CD14-positive monocyte (primary cell): ENCODE measurements at regions not wholly inside any gene's neighbourhood (a gene's known extent, or its start where the extent isn't known, plus 50 kb on each side); places are given as distances from the start of the nearest gene placed in this dataset.

Experiments
- DNase-seq, 3 donors: peaks; one replicate each; pipeline ENCODE4 v3.0.0-alpha.2; 2011 to 2022
- H2AFZ ChIP-seq: 2 replicates; pipeline ENCODE4 v1.6.0; 2012; ENCODE audit warnings: mild to moderate bottlenecking, low read depth, low read length, inconsistent platforms; ENCODE audit not compliant: insufficient read depth, poor library complexity, severe bottlenecking
- H3K27ac ChIP-seq, 2 donors: 1 replicate in 1 of 2; 2 replicates in 1 of 2; pipeline ENCODE4 v1.5.1; 2012 to 2013; ENCODE audit warnings: low read length in 2 of 2, control low read depth in 1 of 2, inconsistent platforms in 1 of 2, low read depth in 1 of 2, mild to moderate bottlenecking in 1 of 2
- H3K27me3 ChIP-seq, 2 donors: one replicate each; pipeline versions ENCODE4 v1.6.0 to v1.6.1; 2011 to 2013; ENCODE audit warnings: low read length in 2 of 2; ENCODE audit not compliant: control insufficient read depth in 2 of 2, insufficient read depth in 2 of 2
- H3K36me3 ChIP-seq, 2 donors: replicated peaks in 1 of 2; 1 replicate in 1 of 2; 2 replicates in 1 of 2; pipeline versions ENCODE4 v1.5.1 to v1.6.1; 2012 to 2013; ENCODE audit warnings: low read length in 2 of 2, control low read depth in 1 of 2, inconsistent platforms in 1 of 2, mild to moderate bottlenecking in 1 of 2; ENCODE audit not compliant: insufficient read depth in 2 of 2, control insufficient read depth in 1 of 2
- H3K4me1 ChIP-seq, 2 donors: 1 replicate in 1 of 2; 2 replicates in 1 of 2; pipeline versions ENCODE4 v1.5.1 to v1.6.1; 2012 to 2013; ENCODE audit warnings: low read length in 2 of 2, control low read depth in 1 of 2, inconsistent platforms in 1 of 2, mild to moderate bottlenecking in 1 of 2, moderate library complexity in 1 of 2; ENCODE audit not compliant: insufficient read depth in 2 of 2, control insufficient read depth in 1 of 2
- H3K4me2 ChIP-seq: replicated peaks from 2 replicates; pipeline ENCODE3; 2012; ENCODE audit warnings: low read length, moderate library complexity, mild to moderate bottlenecking; ENCODE audit not compliant: poor library complexity, severe bottlenecking; ENCODE audit errors: extremely low read depth
- H3K4me3 ChIP-seq, 3 experiments: fragments of 200-600 bp in 1 of 3; sonication (generic) in 1 of 3; replicated peaks in 1 of 3; 1 replicate in 2 of 3; 2 replicates in 1 of 3; pipeline ENCODE4 v1.5.1; 2011 to 2013; ENCODE audit warnings: low read length in 3 of 3, mild to moderate bottlenecking in 3 of 3, control low read depth in 2 of 3, low read depth in 2 of 3, inconsistent platforms in 1 of 3, moderate library complexity in 1 of 3
- H3K79me2 ChIP-seq: 2 replicates; pipeline ENCODE4 v1.6.0; 2012; ENCODE audit warnings: mild to moderate bottlenecking, control low read depth, inconsistent platforms, low read length, moderate library complexity; ENCODE audit not compliant: insufficient read depth
- H3K9ac ChIP-seq: 2 replicates; pipeline ENCODE4 v1.6.0; 2017; ENCODE audit warnings: low read length, mild to moderate bottlenecking; ENCODE audit not compliant: insufficient read depth, poor library complexity, severe bottlenecking
- H3K9me3 ChIP-seq, 2 donors: replicated peaks in 1 of 2; 1 replicate in 1 of 2; 2 replicates in 1 of 2; pipeline versions ENCODE4 v1.5.1 to v1.6.1; 2012 to 2013; ENCODE audit warnings: low read length in 2 of 2, control low read depth in 1 of 2; ENCODE audit not compliant: control insufficient read depth in 1 of 2, insufficient read depth in 1 of 2
- H4K20me1 ChIP-seq: 2 replicates; pipeline ENCODE4 v1.6.0; 2012; ENCODE audit warnings: mild to moderate bottlenecking, low read length, control low read depth, moderate library complexity; ENCODE audit not compliant: insufficient read depth
- H3K27ac Mint-ChIP-seq, 7 donors: one replicate each; pipeline ENCODE4 v1.8.0; 2020; ENCODE audit warnings: mild to moderate bottlenecking in 7 of 7, mixed read lengths in 7 of 7, moderate library complexity in 6 of 7, inconsistent platforms in 2 of 7
- H3K27me3 Mint-ChIP-seq, 3 donors: one replicate each; pipeline ENCODE4 v1.8.0; 2021 to 2022; ENCODE audit warnings: low read depth in 3 of 3, mild to moderate bottlenecking in 3 of 3, mixed read lengths in 3 of 3, moderate library complexity in 3 of 3, inconsistent platforms in 1 of 3
- H3K36me3 Mint-ChIP-seq, 2 donors: one replicate each; pipeline ENCODE4 v1.8.0; 2020; ENCODE audit warnings: mixed read lengths in 2 of 2, inconsistent platforms in 1 of 2, mild to moderate bottlenecking in 1 of 2
- H3K4me1 Mint-ChIP-seq: one replicate; pipeline ENCODE4 v1.8.0; 2020; ENCODE audit warnings: mild to moderate bottlenecking, mixed read lengths
- H3K4me3 Mint-ChIP-seq, 2 donors: one replicate each; pipeline ENCODE4 v1.8.0; 2020; ENCODE audit warnings: mild to moderate bottlenecking in 2 of 2, mixed read lengths in 2 of 2, moderate library complexity in 1 of 2
- H3K9me3 Mint-ChIP-seq, 7 donors: one replicate each; pipeline ENCODE4 v1.8.0; 2020 to 2022; ENCODE audit warnings: mixed read lengths in 7 of 7, mild to moderate bottlenecking in 6 of 7, moderate library complexity in 6 of 7, inconsistent platforms in 2 of 7
- CTCF ChIP-seq: fragments of 200-600 bp; IDR thresholded peaks from one replicate; pipeline ENCODE4 v1.8.0; 2022; ENCODE audit warnings: antibody characterized with exemption, mild to moderate bottlenecking
- WGBS: methylation state at CpG from one replicate; pipeline ENCODE4 v1.1.5; 2013; ENCODE audit warnings: missing lambda C conversion rate; ENCODE audit not compliant: insufficient coverage; 5-methylcytosine and 5-hydroxymethylcytosine counted together
- intact Hi-C, 2 donors: fragments of 100-400 bp; cut with micrococcal nuclease; formaldehyde crosslinking; loops; one replicate each; pipeline versions ENCODE4 v1.15.0 to v1.15.1; 2023

- intact Hi-C loops, result no loop called here
- H3K9me3 ChIP-seq, result peaks cover 0 to 8% of the 10 kb centered on the region in 2 donors
- H3K27me3 ChIP-seq, result no peaks in the 10 kb centered on the region
- no peaks in the 10 kb centered on the region for H4K20me1 ChIP-seq
- H3K9ac ChIP-seq, result no peak overlapping the region
- no peak overlapping the region for H3K4me2 ChIP-seq
- no peak overlapping the region for H3K4me3 Mint-ChIP-seq
- H3K4me1 Mint-ChIP-seq, result no peaks in the 10 kb centered on the region
- DNase-seq, result no peak
- WGBS, result no CpG with 5 or more reads among the region's 1 CpG
- no peak overlapping the region for H2AFZ ChIP-seq
- H3K4me3 ChIP-seq, result no peak overlapping the region
- H3K36me3 Mint-ChIP-seq, result no peaks in the 10 kb centered on the region
- H3K27ac Mint-ChIP-seq, result no peak overlapping the region
- no peaks in the 10 kb centered on the region for H3K79me2 ChIP-seq
- H3K27me3 Mint-ChIP-seq, result no peaks in the 10 kb centered on the region
- no peaks in the 10 kb centered on the region for H3K36me3 ChIP-seq
- peaks cover 2 to 9% (median 5%) of the 10 kb centered on the region in 7 donors for H3K9me3 Mint-ChIP-seq
- no peak overlapping the region for H3K27ac ChIP-seq
- TF ChIP-seq CTCF, result no peak
- H3K4me1 ChIP-seq, result no peaks in the 10 kb centered on the region
Measured at GRCh38 chr14:25788252-25788651, 738.3 kb upstream of the STXBP6 start.

- no peak overlapping the region for H2AFZ ChIP-seq
Measured at GRCh38 chr14:25765909-25766308, 716.0 kb upstream of the STXBP6 start.

More at GRCh38 chr14:25765909-25766308, 716.0 kb upstream of the STXBP6 start:
- H3K27ac ChIP-seq, result no peak overlapping the region
- no peaks in the 10 kb centered on the region for H3K27me3 Mint-ChIP-seq
- H3K27me3 ChIP-seq, result no peaks in the 10 kb centered on the region
- intact Hi-C loops, result no loop called here
- no peaks in the 10 kb centered on the region for H3K4me1 Mint-ChIP-seq
- no peak overlapping the region for H3K4me2 ChIP-seq
- H3K36me3 Mint-ChIP-seq, result no peaks in the 10 kb centered on the region
- no peak for TF ChIP-seq CTCF
- no peaks in the 10 kb centered on the region for H3K79me2 ChIP-seq
- no peak overlapping the region for H3K9ac ChIP-seq
- no peak overlapping the region for H3K27ac Mint-ChIP-seq
- WGBS, result 100% methylated on average over 1 of the region's 3 CpGs
- H3K36me3 ChIP-seq, result no peaks in the 10 kb centered on the region
- H3K4me3 Mint-ChIP-seq, result no peak overlapping the region
- no peak overlapping the region for H3K4me3 ChIP-seq
- H4K20me1 ChIP-seq, result no peaks in the 10 kb centered on the region
- H3K9me3 Mint-ChIP-seq, result peaks cover 0 to 3% (median 2%) of the 10 kb centered on the region in 7 donors
- no peak for DNase-seq
- H3K9me3 ChIP-seq, result no peaks in the 10 kb centered on the region
- H3K4me1 ChIP-seq, result no peaks in the 10 kb centered on the region
